ENCODE measurements at regions not wholly inside any gene's neighbourhood (a gene's known extent, or its start where the extent isn't known, plus 50 kb on each side); places are given as distances from the start of the nearest gene placed in this dataset.

- no peak for TF ChIP-seq CTCF (IDR thresholded peaks at IDR 0.05; ENCODE audit: poor library complexity, severe bottlenecking)
- no peak for TF ChIP-seq EP300 (conservative IDR thresholded peaks at IDR 0.05; ENCODE audit: poor library complexity, severe bottlenecking)
- TF ChIP-seq TAF1 (IDR thresholded peaks at IDR 0.05; ENCODE audit: low read depth), result no peak
- no peak for TF ChIP-seq RAD21 (conservative IDR thresholded peaks at IDR 0.05)
Measured at GRCh38 chr14:101155575-101155974, 252.1 kb upstream of the RTL1 start.

Data from neural cell (in vitro differentiated cells).